HuH-7.5 (cell line): ENCODE measurements at regions not wholly inside any gene's neighbourhood (a gene's known extent, or its start where the extent isn't known, plus 50 kb on each side); places are given as distances from the start of the nearest gene placed in this dataset.
"Not testable (repeated sequence)": the region's sequence is repeated elsewhere in the genome, so short reads cannot be mapped to it uniquely, and the experiment has no call there.

Source experiments
- DNase-seq: peaks from one replicate; pipeline ENCODE4 v3.0.0; 2011; ENCODE audit warnings: low spot score

- DNase-seq, result not testable (repeated sequence)
Observed at GRCh38 chr10:47626975-47627374, 103.5 kb upstream of the AGAP9 start.

GRCh38 chr10:47622719-47623118, 99.3 kb upstream of the AGAP9 start:
- not testable (repeated sequence) for DNase-seq

GRCh38 chr10:47619300-47620012, 96.0 kb upstream of the AGAP9 start:
- DNase-seq, result not testable (repeated sequence)

- DNase-seq, result not testable (repeated sequence)
Observed at GRCh38 chr10:47609311-47609710, 85.9 kb upstream of the AGAP9 start.

- DNase-seq, result not testable (repeated sequence)
Observed at GRCh38 chr10:47605791-47606773, 82.6 kb upstream of the AGAP9 start.

- not testable (repeated sequence) for DNase-seq
Observed at GRCh38 chr10:47600604-47601003, 77.2 kb upstream of the AGAP9 start.

- DNase-seq, result not testable (repeated sequence)
Observed at GRCh38 chr10:47600127-47600526, 76.7 kb upstream of the AGAP9 start.

- peak; percentile 0 for DNase-seq
Observed at GRCh38 chr10:47599657-47600056, 76.2 kb upstream of the AGAP9 start.

GRCh38 chr10:47593805-47594204, 70.4 kb upstream of the AGAP9 start:
- not testable (repeated sequence) for DNase-seq

- DNase-seq, result not testable (repeated sequence)
Observed at GRCh38 chr10:47593129-47593528, 69.7 kb upstream of the AGAP9 start.

- DNase-seq, result not testable (repeated sequence)
Observed at GRCh38 chr10:47590956-47591355, 67.5 kb upstream of the AGAP9 start.

- not testable (repeated sequence) for DNase-seq
Observed at GRCh38 chr10:47590534-47590933, 67.1 kb upstream of the AGAP9 start.

GRCh38 chr10:47582051-47582450, 58.6 kb upstream of the AGAP9 start:
- not testable (repeated sequence) for DNase-seq

GRCh38 chr10:47580063-47580462, 56.6 kb upstream of the AGAP9 start:
- not testable (repeated sequence) for DNase-seq

- DNase-seq, result not testable (repeated sequence)
Observed at GRCh38 chr10:47578547-47578946, 55.1 kb upstream of the AGAP9 start.
